T-cell (primary cell): ENCODE measurements at regions not wholly inside any gene's neighbourhood (a gene's known extent, or its start where the extent isn't known, plus 50 kb on each side); places are given as distances from the start of the nearest gene placed in this dataset.

Source experiments
- ATAC-seq, 4 experiments: fragments of 200-7000 bp in 3 of 4; fragments of 150-1000 bp in 1 of 4; cut with Tn5 transposase; replicated peaks in 1 of 4; 1 replicate in 3 of 4; 2 replicates in 1 of 4; pipeline ENCODE4 v1.10.0; 2021; ENCODE audit warnings: moderate library complexity in 3 of 4, mild to moderate bottlenecking in 2 of 4, moderate number of reproducible peaks in 1 of 4
- CTCF ChIA-PET, 2 donors: fragments of 300-600 bp; sonication (Branson Sonifier 250); formaldehyde crosslinking; loops; one replicate each; lab custom pipeline; 2022; ENCODE audit warnings: antibody characterized with exemption in 2 of 2; lab: Charles Lee
- POLR2A ChIA-PET, 2 donors: fragments of 300-600 bp; sonication (Branson Sonifier 250); formaldehyde crosslinking; loops; one replicate each; lab custom pipeline; 2022; ENCODE audit warnings: antibody characterized with exemption in 2 of 2; lab: Charles Lee
- DNase-seq, 35 experiments: peaks; one replicate each; pipeline versions ENCODE4 v3.0.0 to v3.0.0-alpha.2; 2013 to 2023
- H3K27ac ChIP-seq: one replicate; pipeline ENCODE4 v1.5.1; 2013; ENCODE audit warnings: low read length
- H3K27me3 ChIP-seq, 2 experiments: replicated peaks in 1 of 2; 1 replicate in 1 of 2; 2 replicates in 1 of 2; pipeline versions ENCODE4 v1.6.1 to v1.7.0; 2013; ENCODE audit warnings: low read length in 1 of 2, mixed read lengths in 1 of 2; ENCODE audit not compliant: control insufficient read depth in 2 of 2, insufficient read depth in 2 of 2; ENCODE audit errors: extremely low read depth in 1 of 2
- H3K36me3 ChIP-seq, 2 donors: 1 replicate in 1 of 2; 2 replicates in 1 of 2; pipeline versions ENCODE4 v1.6.1 to v1.7.0; 2013; ENCODE audit warnings: low read length in 1 of 2; ENCODE audit not compliant: control insufficient read depth in 2 of 2, insufficient read depth in 1 of 2; ENCODE audit errors: extremely low read depth in 1 of 2
- H3K4me1 ChIP-seq, 2 experiments: 1 replicate in 1 of 2; 2 replicates in 1 of 2; pipeline versions ENCODE4 v1.6.1 to v1.7.0; 2013; ENCODE audit warnings: low read length in 2 of 2, mixed read lengths in 1 of 2; ENCODE audit not compliant: insufficient read depth in 2 of 2, control insufficient read depth in 1 of 2; ENCODE audit errors: extremely low read depth in 1 of 2
- H3K4me3 ChIP-seq, 2 donors: 1 replicate in 1 of 2; 2 replicates in 1 of 2; pipeline versions ENCODE4 v1.5.1 to v1.7.0; 2013; ENCODE audit warnings: mild to moderate bottlenecking in 2 of 2, low read length in 1 of 2, moderate library complexity in 1 of 2; ENCODE audit not compliant: control insufficient read depth in 1 of 2; ENCODE audit errors: extremely low read depth in 1 of 2
- H3K9me3 ChIP-seq: 2 replicates; pipeline ENCODE4 v1.7.0; 2013
- H3K27ac Mint-ChIP-seq, 2 donors: one replicate each; pipeline ENCODE4 v1.8.0; 2020 to 2021; ENCODE audit warnings: mild to moderate bottlenecking in 2 of 2, mixed read lengths in 2 of 2
- H3K27me3 Mint-ChIP-seq, 2 donors: one replicate each; pipeline ENCODE4 v1.8.0; 2021 to 2022; ENCODE audit warnings: mixed read lengths in 2 of 2
- H3K36me3 Mint-ChIP-seq: one replicate; pipeline ENCODE4 v1.8.0; 2021; ENCODE audit warnings: mixed read lengths
- H3K4me1 Mint-ChIP-seq, 3 donors: one replicate each; pipeline ENCODE4 v1.8.0; 2020 to 2022; ENCODE audit warnings: mixed read lengths in 3 of 3, mild to moderate bottlenecking in 1 of 3
- H3K4me3 Mint-ChIP-seq, 3 donors: one replicate each; pipeline ENCODE4 v1.8.0; 2020 to 2022; ENCODE audit warnings: mild to moderate bottlenecking in 3 of 3, mixed read lengths in 3 of 3, moderate library complexity in 3 of 3
- H3K9me3 Mint-ChIP-seq, 3 donors: one replicate each; pipeline ENCODE4 v1.8.0; 2020 to 2022; ENCODE audit warnings: mixed read lengths in 3 of 3
- WGBS: methylation state at CpG from one replicate; pipeline ENCODE4 v1.1.5; 2013; ENCODE audit warnings: missing lambda C conversion rate; ENCODE audit not compliant: insufficient coverage; 5-methylcytosine and 5-hydroxymethylcytosine counted together

DNA sequence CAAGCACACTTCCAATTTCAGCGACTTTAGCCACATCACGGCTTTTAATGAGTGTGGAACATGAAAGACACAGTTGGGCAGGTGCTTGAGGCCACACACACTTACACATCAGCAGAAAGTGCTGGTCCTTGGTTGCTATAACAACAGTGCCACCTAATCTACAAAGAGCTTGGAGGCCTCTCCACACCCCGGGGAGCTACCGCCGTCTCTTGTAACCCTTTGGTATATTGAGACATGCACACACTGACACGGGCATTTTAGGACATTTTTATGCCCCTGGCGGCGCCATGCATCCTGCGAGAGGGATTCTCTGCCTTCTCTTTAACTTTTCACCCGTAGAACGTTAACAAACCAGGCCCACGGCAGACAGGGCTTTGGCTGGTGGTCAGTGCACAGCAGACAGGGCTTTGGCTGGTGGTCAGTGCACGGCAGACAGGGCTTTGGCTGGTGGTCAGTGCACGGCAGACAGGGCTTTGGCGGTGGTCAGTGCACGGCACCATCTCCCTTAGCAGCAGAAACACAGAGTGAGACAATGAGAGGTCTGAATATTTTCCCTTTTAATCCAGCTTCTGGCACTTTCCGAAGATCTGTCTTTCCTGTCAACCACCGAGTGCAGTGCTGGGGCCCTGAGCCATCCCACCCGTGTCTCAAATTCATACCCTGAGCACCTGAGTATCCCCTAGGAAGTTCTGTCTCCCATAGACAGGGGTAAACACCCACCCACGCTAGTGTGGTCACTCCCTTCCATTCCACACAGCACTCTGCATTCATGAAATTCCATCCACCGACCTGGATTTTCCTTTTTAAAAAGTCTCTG lies 116.6 kb upstream of the RPS6KA2 start:
- ATAC-seq (no peak), DNase-seq (no peak)
- Mint-ChIP-seq H3K36me3 (no peaks in the 10 kb centered on the region), H3K9me3 (no peaks in the 10 kb centered on the region), H3K4me1 (peaks cover 0 to 2% (median 0%) of the 10 kb centered on the region in 3 donors), H3K4me3 (no peak overlapping the region), H3K27ac (no peak overlapping the region), H3K27me3 (peaks cover 0 to 2% of the 10 kb centered on the region in 2 donors)
- H3K4me3 ChIP-seq = no peak overlapping the region
- H3K27ac ChIP-seq = no peak overlapping the region
- H3K27me3 ChIP-seq = peaks cover 0 to 5% of the 10 kb centered on the region in 2 experiments
- CTCF ChIA-PET = no interaction called here
- no peaks in the 10 kb centered on the region for H3K9me3 ChIP-seq
- 95% methylated on average over 20 of the region's 21 CpGs for WGBS
- no peaks in the 10 kb centered on the region for H3K4me1 ChIP-seq
- no peaks in the 10 kb centered on the region for H3K36me3 ChIP-seq
- POLR2A ChIA-PET = no interaction called here

DNA sequence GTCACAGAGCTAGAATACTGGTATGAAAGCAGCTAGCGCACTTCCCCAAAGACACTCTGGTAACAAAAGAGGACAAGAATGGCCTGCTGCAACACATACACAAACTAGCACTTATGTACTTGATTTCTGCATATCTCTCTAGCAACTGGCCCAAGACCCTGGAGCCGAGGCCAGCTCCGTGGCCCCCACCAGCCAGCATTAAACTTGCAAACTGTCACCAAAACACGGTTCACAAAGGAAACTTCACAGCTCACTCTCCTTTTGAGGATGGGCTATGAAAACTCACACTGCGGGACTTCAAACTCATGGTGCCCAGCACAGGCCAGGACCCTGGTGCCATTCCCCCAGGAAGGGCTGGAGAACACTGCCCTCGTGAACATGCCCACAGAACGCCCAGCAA lies 115.9 kb upstream of the RPS6KA2 start:
- ATAC-seq (no peak), DNase-seq (no peak)
- Histone ChIP-seq H3K9me3 (no peaks in the 10 kb centered on the region), H3K4me3 (no peak overlapping the region), H3K27ac (no peak overlapping the region), H3K36me3 (no peaks in the 10 kb centered on the region), H3K4me1 (no peaks in the 10 kb centered on the region), H3K27me3 (peaks cover 0 to 2% of the 10 kb centered on the region in 2 experiments)
- POLR2A ChIA-PET = no interaction called here
- Mint-ChIP-seq H3K9me3 (no peaks in the 10 kb centered on the region), H3K36me3 (no peaks in the 10 kb centered on the region), H3K4me3 (no peak overlapping the region), H3K4me1 (peaks cover 0 to 2% (median 0%) of the 10 kb centered on the region in 3 donors), H3K27ac (no peak overlapping the region), H3K27me3 (peaks cover 0 to 2% of the 10 kb centered on the region in 2 donors)
- 75% methylated on average over 2 of the region's 7 CpGs for WGBS
- CTCF ChIA-PET = no interaction called here

DNA sequence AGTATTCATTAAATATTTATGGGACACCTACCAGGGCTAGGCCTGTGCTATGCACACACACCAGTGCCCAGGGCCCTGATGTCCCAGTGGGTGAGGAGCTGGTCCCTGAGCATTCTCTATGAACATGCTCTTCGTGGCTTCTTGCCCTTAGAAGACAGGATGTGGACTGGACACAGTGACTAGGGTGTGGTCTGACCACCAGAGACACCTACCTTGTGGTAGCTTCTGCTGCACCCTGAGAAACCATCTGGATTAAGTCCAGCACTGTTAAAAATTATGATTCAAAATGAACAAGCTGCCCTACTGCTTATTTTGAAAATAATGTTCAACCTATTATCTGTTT lies 112.9 kb upstream of the RPS6KA2 start:
- H3K36me3 Mint-ChIP-seq = no peaks in the 10 kb centered on the region
- peaks cover 0 to 2% of the 10 kb centered on the region in 2 experiments for H3K27me3 ChIP-seq
- H3K27me3 Mint-ChIP-seq = peaks cover 0 to 2% of the 10 kb centered on the region in 2 donors
- no peak overlapping the region for H3K27ac ChIP-seq
- no peak overlapping the region for H3K4me3 Mint-ChIP-seq
- H3K9me3 Mint-ChIP-seq = no peaks in the 10 kb centered on the region
- no peak for DNase-seq
- H3K4me1 ChIP-seq = no peaks in the 10 kb centered on the region
- CTCF ChIA-PET = no interaction called here
- WGBS = 20% methylated on average over 1 of the region's 1 CpG
- H3K36me3 ChIP-seq = no peaks in the 10 kb centered on the region
- POLR2A ChIA-PET = no interaction called here
- H3K4me1 Mint-ChIP-seq = peaks cover 0 to 2% (median 0%) of the 10 kb centered on the region in 3 donors
- H3K27ac Mint-ChIP-seq = no peak overlapping the region
- no peak for ATAC-seq
- H3K4me3 ChIP-seq = no peak overlapping the region
- no peaks in the 10 kb centered on the region for H3K9me3 ChIP-seq

DNA sequence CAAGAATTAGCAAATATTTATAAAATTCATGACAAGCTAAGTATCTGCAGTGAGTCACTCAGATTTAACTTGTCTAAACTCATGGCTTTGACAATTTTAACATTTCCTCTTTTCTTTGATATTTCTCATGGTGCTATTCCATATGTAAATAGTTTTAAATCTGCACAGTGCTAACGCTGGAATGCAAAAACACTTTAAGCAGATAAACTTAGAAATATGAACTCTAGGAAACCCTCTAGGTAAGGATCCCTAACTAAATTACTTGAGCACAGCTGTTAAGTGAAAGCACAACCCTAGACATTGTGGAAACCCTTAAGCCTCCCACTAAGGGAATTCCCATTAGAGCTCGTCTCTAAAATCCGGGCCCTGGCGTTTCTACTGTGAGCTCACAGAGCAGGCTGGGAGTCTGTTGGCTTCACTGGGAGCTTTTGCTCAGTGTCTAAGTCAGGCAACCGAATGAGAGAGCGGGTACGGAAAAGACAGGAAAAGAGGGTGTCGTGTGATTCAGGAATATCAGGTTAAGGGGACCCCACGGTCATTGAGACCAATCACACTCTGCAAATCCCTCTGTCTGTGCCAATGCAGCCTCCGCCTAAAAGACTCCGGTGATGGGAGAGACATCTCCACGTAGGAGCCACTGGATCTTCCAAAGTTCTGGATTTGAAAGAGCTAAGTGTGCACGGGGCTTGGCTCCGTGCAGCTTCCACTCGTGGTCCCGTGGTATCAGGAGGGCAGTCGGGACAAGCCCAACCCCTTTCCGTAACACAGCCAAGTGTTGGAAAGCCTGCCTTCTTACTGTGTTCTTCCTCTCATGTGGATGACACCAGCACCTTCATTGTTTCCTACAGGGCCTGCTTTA lies 112.3 kb upstream of the RPS6KA2 start:
- Mint-ChIP-seq H3K9me3 (no peaks in the 10 kb centered on the region), H3K36me3 (no peaks in the 10 kb centered on the region), H3K27ac (no peak overlapping the region), H3K4me1 (peaks cover 0 to 2% (median 0%) of the 10 kb centered on the region in 3 donors), H3K27me3 (peaks cover 0 to 2% of the 10 kb centered on the region in 2 donors), H3K4me3 (no peak overlapping the region)
- H3K9me3 ChIP-seq = no peaks in the 10 kb centered on the region
- no peak overlapping the region for H3K4me3 ChIP-seq
- 100% methylated on average over 15 of the region's 18 CpGs for WGBS
- no peak overlapping the region for H3K27ac ChIP-seq
- ChIA-PET CTCF (interaction anchor here in 1 of 2 donors (0.6 kb wide), 1 partner anchor 439 kb away, joined by 8 read pairs; no protein-coding TSS in a partner anchor), POLR2A (no interaction called here)
- ATAC-seq (no peak), DNase-seq (no peak)
- H3K36me3 ChIP-seq = no peaks in the 10 kb centered on the region
- no peaks in the 10 kb centered on the region for H3K27me3 ChIP-seq
- no peaks in the 10 kb centered on the region for H3K4me1 ChIP-seq

DNA sequence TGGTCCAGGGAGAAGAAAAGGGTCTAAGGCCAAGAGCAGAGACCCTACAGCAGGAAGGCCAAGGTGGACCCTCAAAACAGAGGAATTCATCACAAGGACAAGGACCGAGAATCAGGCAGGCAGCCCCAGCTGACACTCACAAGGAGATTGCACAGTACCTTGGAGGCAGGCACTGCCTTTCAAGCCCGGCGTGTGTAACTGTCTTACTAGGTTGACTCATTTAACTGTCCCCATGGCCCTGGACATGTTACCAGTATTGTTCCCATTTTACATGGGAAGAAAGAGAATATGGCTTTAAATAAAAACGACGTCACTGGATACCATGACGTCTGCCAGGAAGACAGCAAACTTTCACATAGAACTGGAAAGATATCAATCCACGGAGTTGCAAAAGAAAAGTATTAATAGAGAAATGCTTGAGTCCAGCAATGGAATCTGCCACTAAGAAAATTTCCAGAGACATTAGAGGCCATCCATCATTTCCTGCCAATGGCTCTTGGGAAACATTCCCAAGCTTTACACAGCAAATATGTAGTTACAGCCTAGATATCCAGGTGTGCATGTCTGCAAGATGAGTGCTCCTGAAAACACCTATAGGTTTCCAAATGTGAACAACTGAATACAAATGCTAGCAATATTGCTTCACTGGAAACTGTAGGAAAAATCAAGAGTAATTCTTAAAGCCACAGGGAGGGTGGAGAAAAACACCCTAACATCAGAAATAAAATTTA lies 111.5 kb upstream of the RPS6KA2 start:
- Mint-ChIP-seq H3K36me3 (no peaks in the 10 kb centered on the region), H3K9me3 (no peaks in the 10 kb centered on the region), H3K4me3 (no peak overlapping the region), H3K4me1 (peaks cover 0 to 2% (median 0%) of the 10 kb centered on the region in 3 donors), H3K27me3 (peaks cover 0 to 2% of the 10 kb centered on the region in 2 donors), H3K27ac (no peak overlapping the region)
- no peaks in the 10 kb centered on the region for H3K36me3 ChIP-seq
- H3K27ac ChIP-seq = no peak overlapping the region
- WGBS = 98% methylated on average over 4 of the region's 7 CpGs
- DNase-seq (no peak), ATAC-seq (no peak)
- ChIA-PET CTCF (interaction anchor here in 1 of 2 donors (0.6 kb wide), 1 partner anchor 439 kb away, joined by 8 read pairs; no protein-coding TSS in a partner anchor), POLR2A (no interaction called here)
- H3K27me3 ChIP-seq = no peaks in the 10 kb centered on the region
- no peak overlapping the region for H3K4me3 ChIP-seq
- H3K4me1 ChIP-seq = no peaks in the 10 kb centered on the region
- no peaks in the 10 kb centered on the region for H3K9me3 ChIP-seq

DNA sequence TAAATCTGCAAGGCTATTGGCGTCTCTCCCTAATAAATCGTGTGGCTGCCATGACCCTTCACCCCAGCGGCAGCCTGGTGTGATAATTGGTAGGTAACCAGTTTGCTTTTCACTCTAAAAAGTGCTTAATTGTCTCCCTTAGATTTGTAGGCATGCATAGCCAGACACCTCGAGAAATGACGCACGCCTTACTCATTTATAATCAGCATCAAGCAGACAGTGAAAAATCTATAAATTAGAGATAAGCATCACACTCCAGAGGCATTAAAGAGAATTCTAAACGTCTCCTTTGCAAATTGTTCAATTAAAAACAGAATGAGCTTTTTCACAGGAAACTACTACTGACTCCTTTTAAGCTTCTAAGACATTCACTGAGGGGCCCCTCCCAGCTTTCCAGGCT lies 110.2 kb upstream of the RPS6KA2 start:
- no peaks in the 10 kb centered on the region for H3K9me3 Mint-ChIP-seq

More for the DNA sequence above, 110.2 kb upstream of the RPS6KA2 start:
- H3K36me3 ChIP-seq = no peaks in the 10 kb centered on the region
- ChIA-PET CTCF (no interaction called here), POLR2A (no interaction called here)
- Mint-ChIP-seq H3K4me1 (peaks cover 0 to 2% (median 0%) of the 10 kb centered on the region in 3 donors), H3K27ac (no peak overlapping the region), H3K36me3 (no peaks in the 10 kb centered on the region), H3K4me3 (no peak overlapping the region), H3K27me3 (peaks cover 0 to 2% of the 10 kb centered on the region in 2 donors)
- no peak overlapping the region for H3K27ac ChIP-seq
- no peak overlapping the region for H3K4me3 ChIP-seq
- 88% methylated on average over 3 of the region's 7 CpGs for WGBS
- DNase-seq (no peak), ATAC-seq (no peak)
- no peaks in the 10 kb centered on the region for H3K9me3 ChIP-seq
- H3K4me1 ChIP-seq = no peaks in the 10 kb centered on the region
- no peaks in the 10 kb centered on the region for H3K27me3 ChIP-seq
